ENCODE measurements at regions not wholly inside any gene's neighbourhood (a gene's known extent, or its start where the extent isn't known, plus 50 kb on each side); places are given as distances from the start of the nearest gene placed in this dataset.
"Not testable (repeated sequence)": the region's sequence is repeated elsewhere in the genome, so short reads cannot be mapped to it uniquely, and the experiment has no call there.

GRCh38 chr7:76852362-76852761, 179.8 kb downstream of the SPDYE17 start:
- DNase-seq (ENCODE audit: extremely low read depth, low read depth, low spot score): not testable (repeated sequence)

GRCh38 chr7:76851617-76852016, 180.5 kb downstream of the SPDYE17 start:
- DNase-seq (ENCODE audit: extremely low read depth, low read depth, low spot score): not testable (repeated sequence)

- DNase-seq (ENCODE audit: extremely low read depth, low read depth, low spot score): not testable (repeated sequence)
Observed at GRCh38 chr7:76849887-76850563, 182.1 kb downstream of the SPDYE17 start.

- not testable (repeated sequence) for DNase-seq (ENCODE audit: extremely low read depth, low read depth, low spot score)
Observed at GRCh38 chr7:76839879-76840278, 192.3 kb downstream of the SPDYE17 start.

GRCh38 chr7:76839214-76839613, 192.9 kb downstream of the SPDYE17 start:
- not testable (repeated sequence) for DNase-seq (ENCODE audit: extremely low read depth, low read depth, low spot score)

GRCh38 chr7:76838357-76838756, 193.8 kb downstream of the SPDYE17 start:
- DNase-seq (ENCODE audit: extremely low read depth, low read depth, low spot score): not testable (repeated sequence)

GRCh38 chr7:76829233-76829632, 202.2 kb upstream of the POMZP3 start:
- DNase-seq (ENCODE audit: extremely low read depth, low read depth, low spot score): not testable (repeated sequence)

GRCh38 chr7:76826181-76826580, 199.1 kb upstream of the POMZP3 start:
- not testable (repeated sequence) for DNase-seq (ENCODE audit: extremely low read depth, low read depth, low spot score)

- DNase-seq (ENCODE audit: extremely low read depth, low read depth, low spot score): not testable (repeated sequence)
Observed at GRCh38 chr7:76809856-76810255, 182.8 kb upstream of the POMZP3 start.

GRCh38 chr7:76807588-76808100, 180.6 kb upstream of the POMZP3 start:
- not testable (repeated sequence) for DNase-seq (ENCODE audit: extremely low read depth, low read depth, low spot score)

- not testable (repeated sequence) for DNase-seq (ENCODE audit: extremely low read depth, low read depth, low spot score)
Observed at GRCh38 chr7:76806460-76806859, 179.4 kb upstream of the POMZP3 start.

- not testable (repeated sequence) for DNase-seq (ENCODE audit: extremely low read depth, low read depth, low spot score)
Observed at GRCh38 chr7:76806010-76806409, 178.9 kb upstream of the POMZP3 start.

GRCh38 chr7:76805262-76805661, 178.2 kb upstream of the POMZP3 start:
- DNase-seq (ENCODE audit: extremely low read depth, low read depth, low spot score): not testable (repeated sequence)

GRCh38 chr7:76797639-76798038, 170.6 kb upstream of the POMZP3 start:
- DNase-seq (ENCODE audit: extremely low read depth, low read depth, low spot score): not testable (repeated sequence)

GRCh38 chr7:76780693-76781092, 153.6 kb upstream of the POMZP3 start:
- not testable (repeated sequence) for DNase-seq (ENCODE audit: extremely low read depth, low read depth, low spot score)

- not testable (repeated sequence) for DNase-seq (ENCODE audit: extremely low read depth, low read depth, low spot score)
Observed at GRCh38 chr7:76774279-76774678, 147.2 kb upstream of the POMZP3 start.

GRCh38 chr7:76771980-76772379, 144.9 kb upstream of the POMZP3 start:
- not testable (repeated sequence) for DNase-seq (ENCODE audit: extremely low read depth, low read depth, low spot score)

GRCh38 chr7:76763977-76764376, 136.9 kb upstream of the POMZP3 start:
- DNase-seq (ENCODE audit: extremely low read depth, low read depth, low spot score): not testable (repeated sequence)

- not testable (repeated sequence) for DNase-seq (ENCODE audit: extremely low read depth, low read depth, low spot score)
Observed at GRCh38 chr7:76760546-76761220, 133.6 kb upstream of the POMZP3 start.

- not testable (repeated sequence) for DNase-seq (ENCODE audit: extremely low read depth, low read depth, low spot score)
Observed at GRCh38 chr7:76739538-76739937, 112.5 kb upstream of the POMZP3 start.

- not testable (repeated sequence) for DNase-seq (ENCODE audit: extremely low read depth, low read depth, low spot score)
Observed at GRCh38 chr7:76736724-76737123, 109.6 kb upstream of the POMZP3 start.

- not testable (repeated sequence) for DNase-seq (ENCODE audit: extremely low read depth, low read depth, low spot score)
Observed at GRCh38 chr7:76736091-76736490, 109.0 kb upstream of the POMZP3 start.

Data from glomerular endothelial cell (primary cell).